Germinal center (tissue), 1 donor: ENCODE measurements at regions not wholly inside any gene's neighbourhood (a gene's known extent, or its start where the extent isn't known, plus 50 kb on each side); places are given as distances from the start of the nearest gene placed in this dataset.
"Not testable (repeated sequence)": the region's sequence is repeated elsewhere in the genome, so short reads cannot be mapped to it uniquely, and the experiment has no call there.

Experiments
- DNase-seq: peaks from one replicate; pipeline ENCODE4 v3.0.0; 2012; ENCODE audit warnings: mixed read lengths, low spot score

DNA sequence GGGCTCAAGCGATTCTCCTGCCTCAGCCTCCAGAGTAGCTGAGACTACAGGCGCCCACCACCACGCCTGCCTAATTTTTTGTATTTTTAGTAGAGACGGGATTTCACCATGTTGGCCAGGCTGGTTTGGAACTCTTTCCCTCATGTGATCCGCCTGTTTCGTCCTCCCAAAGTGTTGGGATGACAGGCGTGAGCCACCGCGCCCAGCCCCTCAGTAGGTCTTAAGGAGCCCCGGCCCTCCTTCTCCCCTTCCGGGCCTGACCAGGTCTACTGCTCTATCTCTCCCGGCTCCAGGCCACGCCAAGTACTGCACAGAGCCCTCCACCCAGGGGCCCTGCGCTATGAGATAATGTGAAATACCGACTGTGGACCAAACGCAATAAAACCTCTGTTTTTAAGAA lies 785.5 kb downstream of the FOXD4L5 start:
- DNase-seq, result not testable (repeated sequence)

DNA sequence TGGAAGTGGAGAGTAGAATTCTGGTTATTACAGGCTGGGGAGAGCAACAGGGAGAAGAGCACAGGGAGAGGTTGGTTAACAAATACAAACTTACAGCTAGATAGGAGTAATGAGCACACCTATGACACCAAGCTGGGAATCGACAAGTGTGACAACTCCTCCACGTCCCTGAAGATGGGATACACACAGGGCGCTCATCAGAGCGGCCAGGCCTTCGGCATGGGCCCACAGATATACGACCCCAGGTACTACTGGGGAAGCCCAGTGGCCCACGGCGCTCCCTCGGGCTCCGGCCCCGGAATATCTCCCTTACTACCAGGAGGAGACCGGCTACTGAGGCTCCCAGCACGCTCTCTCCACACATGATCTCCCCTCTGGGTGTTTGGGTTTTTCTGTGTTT lies 786.6 kb downstream of the FOXD4L5 start:
- DNase-seq, result not testable (repeated sequence)

DNA sequence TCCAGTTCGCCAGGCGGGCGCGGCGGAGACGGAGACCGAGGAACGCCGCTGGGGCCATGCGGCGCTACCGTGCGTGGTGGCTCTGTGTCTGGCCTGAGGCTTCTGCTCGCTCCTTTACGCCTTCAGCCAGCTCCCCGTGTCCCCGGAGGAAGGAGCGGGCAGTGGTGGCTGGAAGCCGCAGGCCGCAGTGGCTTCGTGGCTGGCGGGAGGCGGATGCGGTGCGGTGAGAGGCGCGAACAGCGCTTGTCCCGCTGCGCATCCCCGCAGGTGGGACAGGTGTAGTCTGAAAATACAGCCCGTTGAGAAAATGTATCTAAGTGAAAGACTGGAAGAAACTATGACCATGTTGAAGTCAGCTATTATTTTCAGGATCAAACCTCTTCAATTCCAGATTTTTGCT lies 796.5 kb downstream of the FOXD4L5 start:
- DNase-seq, result not testable (repeated sequence)

DNA sequence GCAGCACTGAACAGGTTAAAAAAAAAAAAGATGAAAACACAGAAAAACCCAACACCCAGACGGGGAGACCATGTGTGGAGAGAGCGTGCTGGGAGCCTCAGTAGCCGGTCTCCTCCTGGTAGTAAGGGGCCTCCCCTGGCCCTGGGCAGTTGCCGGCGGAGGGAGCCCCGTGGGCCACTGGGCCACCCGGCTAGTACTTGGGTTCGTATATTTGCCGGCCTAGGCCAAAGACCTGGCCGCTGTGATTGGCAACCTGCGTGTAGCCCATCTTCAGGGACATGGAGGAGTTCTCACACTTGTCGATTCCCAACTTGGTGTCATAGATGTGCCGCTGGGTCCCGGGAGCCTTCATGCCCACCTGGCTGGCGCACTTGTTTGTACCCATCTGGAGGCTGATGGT lies 798.9 kb downstream of the FOXD4L5 start:
- DNase-seq, result not testable (repeated sequence)

DNA sequence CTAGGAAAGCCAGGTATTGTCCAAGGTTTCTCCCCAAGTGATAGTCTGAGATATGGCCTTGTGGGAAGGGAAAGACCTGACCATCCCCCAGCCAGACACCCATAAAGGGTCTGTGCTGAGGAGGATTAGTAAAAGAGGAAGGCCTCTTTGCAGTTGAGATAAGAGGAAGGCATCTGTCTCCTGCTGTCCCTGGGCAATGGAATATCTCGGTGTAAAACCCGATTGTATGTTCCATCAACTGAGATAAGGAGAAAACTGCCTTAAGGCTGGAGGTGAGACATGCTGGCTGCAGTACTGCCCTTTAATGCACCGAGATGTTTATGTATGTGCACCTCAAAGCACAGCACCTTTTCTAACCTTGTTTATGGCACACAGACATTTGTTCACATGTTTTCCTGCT lies 805.9 kb downstream of the FOXD4L5 start:
- DNase-seq, result not testable (repeated sequence)

DNA sequence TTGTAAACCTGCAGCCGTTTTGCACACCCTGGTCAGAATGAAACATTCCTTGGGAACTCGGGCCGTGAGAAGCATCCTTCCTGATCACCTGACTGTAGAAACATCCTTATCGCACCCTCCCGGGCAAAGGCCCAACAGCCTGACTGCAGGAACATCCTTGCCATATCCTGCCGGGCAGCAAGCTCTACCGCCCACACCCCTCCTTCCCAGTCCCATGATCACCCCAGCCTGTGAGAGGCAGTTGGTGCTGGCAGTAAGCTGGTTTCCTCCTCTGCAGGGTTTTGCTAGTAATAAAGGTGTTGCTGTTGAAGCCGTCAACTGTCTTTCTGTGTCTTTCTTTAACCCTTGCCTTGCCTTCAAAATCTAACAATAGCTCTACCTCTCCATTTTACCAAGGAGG lies 816.1 kb downstream of the FOXD4L5 start:
- DNase-seq, result not testable (repeated sequence)

DNA sequence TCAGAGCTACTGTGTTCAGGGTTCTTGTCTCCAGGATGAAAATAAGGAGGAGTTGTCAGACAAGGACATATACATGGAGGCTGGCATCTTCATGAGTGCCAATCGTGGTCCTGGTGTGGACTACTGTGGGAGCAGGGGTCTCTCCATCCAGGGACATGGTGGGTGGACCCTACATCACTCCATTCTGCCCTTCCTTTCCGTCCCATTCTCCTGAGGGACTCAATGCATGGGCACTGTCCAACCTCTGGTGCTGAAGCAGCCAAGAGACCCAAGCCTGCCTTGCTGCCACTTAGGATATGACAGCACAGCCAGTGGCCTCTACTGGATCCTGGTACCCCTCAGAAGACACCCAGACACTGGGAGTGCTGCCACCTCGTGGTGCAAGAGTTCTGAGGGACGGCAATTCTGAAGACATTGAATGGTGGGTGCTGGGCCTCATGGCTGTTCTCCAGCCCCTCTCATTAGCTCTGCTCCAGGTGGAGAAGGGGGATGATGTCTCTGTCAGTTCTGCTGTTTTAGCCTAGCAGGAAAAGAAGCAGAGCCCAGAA lies 818.9 kb downstream of the FOXD4L5 start:
- DNase-seq, result not testable (repeated sequence)

DNA sequence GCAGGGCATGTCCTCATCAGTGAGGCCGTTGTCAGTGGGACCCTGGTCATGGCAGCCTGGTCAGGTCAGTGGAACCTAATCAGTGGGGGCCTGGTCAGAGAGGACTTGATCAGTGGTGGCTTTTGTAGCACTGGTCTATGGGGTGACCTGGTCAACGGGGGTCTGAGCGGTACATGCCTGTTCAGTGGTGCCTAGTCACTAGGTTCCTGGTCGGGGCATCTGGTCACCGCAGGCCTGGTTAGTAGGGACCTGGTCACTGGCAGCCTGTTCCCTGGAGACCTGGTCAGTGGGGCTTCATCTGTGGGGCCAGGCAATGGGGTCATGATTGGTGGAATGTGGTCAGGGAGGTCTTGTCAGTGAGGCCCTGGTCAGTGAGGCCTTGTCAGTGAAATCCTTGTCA lies 823.1 kb downstream of the FOXD4L5 start:
- DNase-seq, result not testable (repeated sequence)

DNA sequence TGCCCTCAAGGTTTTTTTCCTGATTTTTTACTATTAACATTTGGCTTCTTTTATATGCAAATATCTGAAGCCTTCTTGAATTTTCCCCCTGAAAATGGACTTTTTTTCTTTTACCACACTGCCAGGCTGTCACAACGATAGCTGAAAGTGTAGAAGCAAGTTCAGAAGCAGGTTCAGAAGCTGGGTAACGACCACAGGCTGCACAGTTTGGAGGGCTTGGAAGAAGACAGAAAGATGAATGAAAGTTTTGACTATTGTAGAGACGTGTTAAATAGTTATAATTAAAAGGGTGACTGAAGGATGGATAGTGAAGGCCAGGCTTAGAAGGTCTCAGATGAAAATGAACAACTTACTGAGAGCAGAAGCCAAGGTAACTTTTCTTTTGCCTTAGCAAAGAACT lies 826.4 kb downstream of the FOXD4L5 start:
- not testable (repeated sequence) for DNase-seq

DNA sequence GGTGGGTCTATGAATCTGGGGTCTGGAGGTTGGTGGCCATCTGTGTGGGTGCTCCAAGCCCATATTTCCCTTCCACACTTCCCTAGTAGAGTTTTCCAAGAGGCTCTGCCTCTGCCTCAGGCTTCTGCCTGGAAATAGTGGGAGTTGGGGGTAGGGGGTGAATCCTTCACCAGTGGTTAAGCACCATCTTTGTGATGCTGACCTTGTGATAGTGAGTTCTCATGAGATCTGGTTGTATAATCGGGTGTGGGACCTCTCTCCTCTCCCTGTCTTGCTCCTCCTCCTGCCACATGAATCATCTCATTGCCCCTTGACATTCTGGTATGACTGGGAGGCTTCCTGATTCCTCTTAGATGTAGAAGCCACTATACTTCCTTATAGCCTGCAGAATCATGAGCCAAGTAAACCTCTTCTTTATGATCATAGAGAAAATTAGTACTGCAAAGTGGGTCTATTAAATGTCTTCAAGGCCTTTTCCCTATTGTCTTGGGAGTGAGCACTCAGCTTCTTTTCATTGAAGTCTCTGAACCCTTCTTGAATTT lies 829.8 kb downstream of the FOXD4L5 start:
- not testable (repeated sequence) for DNase-seq

DNA sequence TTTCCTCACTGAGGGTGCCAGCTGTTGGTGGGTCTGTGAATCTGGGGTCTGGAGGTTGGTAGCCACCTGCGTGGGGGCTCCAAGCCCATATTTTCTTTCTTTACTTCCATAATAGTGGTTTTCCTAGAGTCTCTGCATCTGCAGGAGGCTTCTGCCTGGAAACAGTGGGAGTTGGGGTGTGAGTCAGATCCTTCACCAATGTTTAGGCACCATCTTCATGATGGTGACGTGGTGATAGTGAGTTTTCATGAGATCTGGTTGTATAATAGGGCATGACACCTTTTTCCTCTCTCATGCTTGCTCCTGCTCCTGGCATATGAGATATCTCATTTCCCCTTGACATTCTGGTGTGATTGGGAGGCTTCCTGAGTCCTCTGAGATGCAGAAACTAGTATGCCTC lies 832.9 kb downstream of the FOXD4L5 start:
- peak; percentile 0 for DNase-seq

DNA sequence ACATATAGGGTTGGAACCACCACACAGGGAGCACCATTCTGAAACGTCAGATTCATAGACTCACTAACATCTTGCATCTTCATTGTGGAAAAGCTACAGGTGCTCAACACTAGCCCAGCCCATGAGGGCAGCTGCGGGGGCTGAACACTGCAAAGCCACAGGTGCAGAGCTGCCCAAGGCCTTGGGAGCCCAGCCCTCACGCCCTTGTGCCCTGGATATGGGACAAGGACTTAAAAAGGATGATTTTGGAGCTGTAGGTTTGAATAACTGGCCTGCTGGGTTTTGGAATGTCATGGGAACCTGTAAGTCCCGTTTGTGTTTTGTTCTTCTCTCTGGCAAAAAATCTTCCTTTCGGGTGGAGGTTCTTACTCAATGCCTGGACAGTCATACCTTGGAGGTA lies 834.4 kb downstream of the FOXD4L5 start:
- DNase-seq, result not testable (repeated sequence)

DNA sequence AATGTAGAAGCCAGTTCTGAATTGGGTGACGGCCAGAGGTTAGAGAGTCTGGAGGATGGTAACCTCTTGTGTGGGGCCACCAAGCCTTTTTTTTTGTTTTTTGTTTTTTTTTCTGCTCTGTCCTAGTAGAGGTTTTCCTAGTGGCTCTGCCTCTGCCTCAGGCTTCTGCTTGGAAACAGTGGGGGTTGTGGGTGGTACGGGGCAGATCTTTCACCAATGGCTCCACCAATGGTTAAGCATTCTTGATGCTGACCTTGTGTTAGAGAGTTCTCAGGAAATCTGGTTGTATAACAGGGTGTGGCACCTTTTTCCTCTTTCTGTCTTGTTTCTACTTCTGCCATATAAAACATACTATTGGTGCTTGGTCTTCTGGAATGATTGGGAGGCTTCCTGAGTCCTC lies 836.0 kb downstream of the FOXD4L5 start:
- not testable (repeated sequence) for DNase-seq

DNA sequence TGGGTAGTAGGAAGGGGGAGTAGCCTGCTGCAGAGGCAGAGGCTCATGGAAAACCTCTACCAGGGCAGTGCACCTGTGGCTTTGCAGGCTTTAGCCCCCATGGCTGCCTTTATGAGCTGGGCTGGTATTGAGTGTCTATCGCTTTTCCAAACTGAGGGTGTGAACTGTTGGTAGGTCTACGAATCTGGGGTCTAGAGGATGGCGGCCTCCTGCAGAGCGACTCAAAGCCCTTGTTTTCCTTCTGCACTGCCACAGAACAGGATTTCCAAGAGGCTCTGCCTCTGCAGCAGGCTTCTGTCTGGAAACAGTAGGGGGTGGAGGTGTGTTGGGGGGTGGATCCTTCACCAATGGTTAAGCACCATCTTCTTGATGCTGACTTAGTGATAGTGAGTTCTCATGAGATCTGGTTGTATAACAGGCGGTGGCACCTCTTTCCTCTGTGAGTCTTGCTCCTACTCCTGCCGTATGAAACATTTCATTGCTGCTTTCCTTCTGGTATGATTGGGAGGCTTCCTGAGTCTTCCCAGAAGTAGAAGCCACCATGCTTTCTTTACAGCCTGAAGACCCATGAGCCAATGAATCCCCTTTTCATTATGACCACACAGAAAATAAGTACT lies 840.0 kb downstream of the FOXD4L5 start:
- DNase-seq, result not testable (repeated sequence)

DNA sequence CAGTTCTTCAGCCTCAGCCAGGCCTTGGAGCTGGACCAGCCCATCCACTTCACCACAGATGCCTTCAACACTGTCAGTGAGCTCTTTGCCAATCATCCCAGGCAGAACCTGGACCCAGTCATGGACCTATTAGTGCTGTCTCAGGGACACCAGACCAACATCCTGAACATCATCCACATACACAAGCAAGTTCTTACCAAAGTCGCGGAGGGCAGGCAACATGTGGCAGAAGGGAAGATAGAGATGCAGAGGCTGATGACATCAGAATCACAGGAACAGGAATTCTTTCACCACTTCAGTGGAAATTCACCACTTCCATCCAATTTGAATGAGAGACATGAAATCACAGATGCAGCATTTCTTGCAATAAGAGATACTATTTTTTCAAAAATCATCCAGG lies 845.3 kb downstream of the FOXD4L5 start:
- not testable (repeated sequence) for DNase-seq
